ENCODE measurements at regions not wholly inside any gene's neighbourhood (a gene's known extent, or its start where the extent isn't known, plus 50 kb on each side); places are given as distances from the start of the nearest gene placed in this dataset.
"Not testable (repeated sequence)": the region's sequence is repeated elsewhere in the genome, so short reads cannot be mapped to it uniquely, and the experiment has no call there.

- TF ChIP-seq CTCF (IDR thresholded peaks at IDR 0.05; ENCODE audit: insufficient read depth, low read depth, low read length); EZH2 (IDR thresholded peaks at IDR 0.05; ENCODE audit: insufficient read depth, low read length): not testable (repeated sequence)
Measured at GRCh38 chr20:47447350-47448296, 54.1 kb upstream of the NCOA3 start.

Data from astrocyte (in vitro differentiated cells and primary cell).